Central memory CD8-positive, alpha-beta T cell (primary cell): ENCODE measurements at regions not wholly inside any gene's neighbourhood (a gene's known extent, or its start where the extent isn't known, plus 50 kb on each side); places are given as distances from the start of the nearest gene placed in this dataset.

Experiments used
- ATAC-seq: fragments of 150-1000 bp; cut with Tn5 transposase; replicated peaks from 2 replicates; pipeline ENCODE4 v1.10.0; 2022; ENCODE audit warnings: mild to moderate bottlenecking, moderate FRiP score, moderate number of reproducible peaks; ENCODE audit not compliant: poor library complexity, severe bottlenecking; ENCODE audit errors: extremely low read depth
- DNase-seq, 2 donors: peaks; one replicate each; pipeline ENCODE4 v3.0.0; 2021; ENCODE audit warnings: low spot score in 2 of 2
- H3K27ac Mint-ChIP-seq: one replicate; pipeline ENCODE4 v1.8.0; 2022; ENCODE audit warnings: low read depth, mild to moderate bottlenecking, moderate library complexity, mixed read lengths
- H3K27me3 Mint-ChIP-seq: one replicate; pipeline ENCODE4 v1.8.0; 2022; ENCODE audit warnings: mixed read lengths
- H3K36me3 Mint-ChIP-seq: one replicate; pipeline ENCODE4 v1.8.0; 2022; ENCODE audit warnings: mild to moderate bottlenecking, moderate library complexity, mixed read lengths; ENCODE audit not compliant: insufficient read depth
- H3K4me1 Mint-ChIP-seq: one replicate; pipeline ENCODE4 v1.8.0; 2022; ENCODE audit warnings: mixed read lengths
- H3K4me3 Mint-ChIP-seq: one replicate; pipeline ENCODE4 v1.8.0; 2022; ENCODE audit warnings: mild to moderate bottlenecking, moderate library complexity, mixed read lengths
- H3K9me3 Mint-ChIP-seq: one replicate; pipeline ENCODE4 v1.8.0; 2022; ENCODE audit warnings: mixed read lengths

GRCh38 chr1:98072047-98072446 is 151.2 kb upstream of the DPYD start:
- DNase-seq: no peak
- H3K4me3 Mint-ChIP-seq: no peak overlapping the region

DNA sequence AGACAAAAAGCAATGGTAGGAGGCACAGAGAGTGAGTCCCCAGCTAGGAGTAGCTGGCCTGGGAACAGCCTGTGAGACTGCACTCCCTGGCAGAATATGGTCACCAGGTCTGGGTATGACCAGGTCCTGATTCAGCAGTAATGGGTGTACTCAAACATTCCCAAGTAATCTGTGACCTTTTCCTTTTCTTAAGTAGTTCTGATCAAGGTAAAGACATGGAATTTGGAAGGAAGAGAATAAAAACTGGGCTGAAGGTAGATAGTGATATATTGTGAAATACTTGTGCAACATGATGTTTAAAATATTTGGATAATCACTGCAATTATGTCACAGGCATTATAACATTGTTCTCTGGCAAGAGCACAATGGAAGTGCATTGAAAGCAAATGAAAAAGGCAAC is 147.2 kb upstream of the DPYD start:
- Mint-ChIP-seq H3K4me3 (no peak overlapping the region), H3K36me3 (no peaks in the 10 kb centered on the region), H3K9me3 (no peaks in the 10 kb centered on the region), H3K4me1 (no peaks in the 10 kb centered on the region), H3K27ac (no peak overlapping the region), H3K27me3 (peaks cover 10% of the 10 kb centered on the region)
- no peak for ATAC-seq
- no peak for DNase-seq

More at GRCh38 chr1:98072047-98072446, 151.2 kb upstream of the DPYD start:
- no peak for ATAC-seq
- no peaks in the 10 kb centered on the region for H3K36me3 Mint-ChIP-seq
- peaks cover under 1% of the 10 kb centered on the region for H3K27me3 Mint-ChIP-seq
- no peaks in the 10 kb centered on the region for H3K4me1 Mint-ChIP-seq
- no peaks in the 10 kb centered on the region for H3K9me3 Mint-ChIP-seq
- H3K27ac Mint-ChIP-seq: no peak overlapping the region

DNA sequence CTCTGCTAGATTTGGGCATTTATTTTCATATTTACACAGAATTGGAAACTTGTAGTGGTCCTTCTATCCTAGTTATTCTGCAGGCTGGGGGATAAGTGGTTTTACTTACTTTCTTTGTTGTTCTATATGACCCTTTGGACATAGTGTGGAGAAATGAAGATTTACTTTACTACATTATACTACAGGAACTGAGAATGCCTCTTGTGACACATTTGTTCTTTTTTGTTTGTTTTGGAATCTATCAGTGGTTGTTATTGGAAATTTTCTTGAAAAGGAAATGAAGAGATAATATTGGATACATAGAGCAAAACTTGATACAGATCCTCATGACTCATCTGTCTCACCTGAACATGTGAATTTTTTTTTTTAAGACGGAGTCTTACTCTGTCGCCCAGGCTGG is 146.1 kb upstream of the DPYD start:
- peaks cover 10% of the 10 kb centered on the region for H3K27me3 Mint-ChIP-seq
- no peaks in the 10 kb centered on the region for H3K36me3 Mint-ChIP-seq
- no peaks in the 10 kb centered on the region for H3K4me1 Mint-ChIP-seq
- H3K27ac Mint-ChIP-seq: no peak overlapping the region
- H3K9me3 Mint-ChIP-seq: no peaks in the 10 kb centered on the region
- DNase-seq (no peak), ATAC-seq (no peak)
- H3K4me3 Mint-ChIP-seq: no peak overlapping the region

- no peak overlapping the region for H3K4me3 Mint-ChIP-seq
- H3K27me3 Mint-ChIP-seq: peaks cover 55% of the 10 kb centered on the region
- no peak for ATAC-seq
- H3K9me3 Mint-ChIP-seq: no peaks in the 10 kb centered on the region
- H3K4me1 Mint-ChIP-seq: no peaks in the 10 kb centered on the region
- no peak for DNase-seq
- H3K27ac Mint-ChIP-seq: no peak overlapping the region
- H3K36me3 Mint-ChIP-seq: no peaks in the 10 kb centered on the region
Observed at GRCh38 chr1:98059620-98060019, 138.8 kb upstream of the DPYD start.

GRCh38 chr1:98058676-98059075 is 137.8 kb upstream of the DPYD start:
- H3K27me3 Mint-ChIP-seq: peaks cover 65% of the 10 kb centered on the region
- ATAC-seq (no peak), DNase-seq (no peak)

DNA sequence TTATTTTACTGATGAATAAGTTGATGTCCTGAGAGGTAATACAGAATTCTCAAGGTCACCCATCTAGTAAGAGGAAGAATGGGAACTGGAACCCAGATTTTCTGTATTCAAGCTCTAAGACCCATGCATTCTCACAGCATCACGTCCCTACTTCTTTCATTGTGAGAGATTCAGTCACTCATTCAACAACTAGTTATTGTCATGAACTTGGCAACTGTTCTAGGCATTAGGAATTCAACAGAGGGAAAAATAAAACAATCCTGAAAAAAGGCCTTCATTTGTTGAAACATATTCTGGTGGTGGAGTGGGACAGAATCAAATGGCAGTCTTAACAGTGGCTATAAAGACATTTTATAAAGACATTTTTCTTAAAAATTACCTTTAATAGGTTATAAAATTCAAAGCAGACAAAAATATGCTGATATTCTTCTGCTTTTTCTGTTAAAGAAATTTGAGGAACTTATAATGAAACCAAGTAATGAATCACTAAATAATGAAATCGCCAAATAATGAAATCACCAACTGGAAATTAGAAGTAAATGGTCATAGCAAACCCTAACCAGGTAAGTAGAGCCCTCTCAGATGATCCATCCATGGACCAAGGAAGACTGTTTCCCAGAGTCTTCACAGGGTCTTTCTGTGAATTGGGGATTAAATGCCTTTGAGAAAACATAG is 136.5 kb upstream of the DPYD start:
- no peak for ATAC-seq
- H3K36me3 Mint-ChIP-seq: peaks cover 4% of the 10 kb centered on the region
- peaks cover 78% of the 10 kb centered on the region for H3K27me3 Mint-ChIP-seq
- no peaks in the 10 kb centered on the region for H3K9me3 Mint-ChIP-seq
- no peak overlapping the region for H3K4me3 Mint-ChIP-seq
- H3K4me1 Mint-ChIP-seq: peaks cover 12% of the 10 kb centered on the region
- DNase-seq: no peak
- H3K27ac Mint-ChIP-seq: no peak overlapping the region

More at GRCh38 chr1:98058676-98059075, 137.8 kb upstream of the DPYD start:
- Mint-ChIP-seq H3K9me3 (no peaks in the 10 kb centered on the region), H3K4me3 (no peak overlapping the region), H3K27ac (no peak overlapping the region), H3K4me1 (peaks cover 2% of the 10 kb centered on the region), H3K36me3 (peaks cover 1% of the 10 kb centered on the region)

GRCh38 chr1:98056781-98057180 is 135.9 kb upstream of the DPYD start:
- Mint-ChIP-seq H3K27me3 (peaks cover 82% of the 10 kb centered on the region), H3K9me3 (no peaks in the 10 kb centered on the region), H3K4me3 (no peak overlapping the region), H3K4me1 (peaks cover 12% of the 10 kb centered on the region), H3K27ac (no peak overlapping the region), H3K36me3 (peaks cover 4% of the 10 kb centered on the region)
- ATAC-seq (no peak), DNase-seq (no peak)

GRCh38 chr1:98055457-98055856 is 134.6 kb upstream of the DPYD start:
- no peak overlapping the region for H3K27ac Mint-ChIP-seq
- peaks cover 91% of the 10 kb centered on the region for H3K27me3 Mint-ChIP-seq

GRCh38 chr1:98054786-98055185 is 134.0 kb upstream of the DPYD start:
- peaks cover 4% of the 10 kb centered on the region for H3K36me3 Mint-ChIP-seq
- peak overlapping the region; percentile 62 for H3K4me3 Mint-ChIP-seq
- no peaks in the 10 kb centered on the region for H3K9me3 Mint-ChIP-seq
- peaks cover 12% of the 10 kb centered on the region for H3K4me1 Mint-ChIP-seq
- ATAC-seq (no peak), DNase-seq (no peak)
- no peak overlapping the region for H3K27ac Mint-ChIP-seq
- H3K27me3 Mint-ChIP-seq: peaks cover 91% of the 10 kb centered on the region

More at GRCh38 chr1:98055457-98055856, 134.6 kb upstream of the DPYD start:
- no peak for ATAC-seq
- no peak for DNase-seq
- peaks cover 12% of the 10 kb centered on the region for H3K4me1 Mint-ChIP-seq
- no peaks in the 10 kb centered on the region for H3K9me3 Mint-ChIP-seq
- H3K4me3 Mint-ChIP-seq: no peak overlapping the region
- H3K36me3 Mint-ChIP-seq: peaks cover 4% of the 10 kb centered on the region

- H3K4me1 Mint-ChIP-seq: peaks cover 16% of the 10 kb centered on the region
- peak overlapping the region; percentile 62 for H3K4me3 Mint-ChIP-seq
- DNase-seq (no peak), ATAC-seq (no peak)
- peaks cover 94% of the 10 kb centered on the region for H3K27me3 Mint-ChIP-seq
- no peaks in the 10 kb centered on the region for H3K9me3 Mint-ChIP-seq
- peaks cover 4% of the 10 kb centered on the region for H3K36me3 Mint-ChIP-seq
- no peak overlapping the region for H3K27ac Mint-ChIP-seq
Observed at GRCh38 chr1:98054367-98054701, 133.5 kb upstream of the DPYD start.

- H3K9me3 Mint-ChIP-seq: no peaks in the 10 kb centered on the region
- peak; percentile 30 to 40 for DNase-seq
- ATAC-seq: peak; percentile 74
- no peak overlapping the region for H3K27ac Mint-ChIP-seq
- peaks cover 5% of the 10 kb centered on the region for H3K36me3 Mint-ChIP-seq
- H3K27me3 Mint-ChIP-seq: peaks cover 94% of the 10 kb centered on the region
- H3K4me3 Mint-ChIP-seq: peak overlapping the region; percentile 62
- peaks cover 22% of the 10 kb centered on the region for H3K4me1 Mint-ChIP-seq
Observed at GRCh38 chr1:98053471-98054366, 132.9 kb upstream of the DPYD start.

GRCh38 chr1:98051065-98051675 is 130.3 kb upstream of the DPYD start:
- H3K9me3 Mint-ChIP-seq: no peaks in the 10 kb centered on the region

More at GRCh38 chr1:98051065-98051675, 130.3 kb upstream of the DPYD start:
- Mint-ChIP-seq H3K4me1 (peaks cover 32% of the 10 kb centered on the region), H3K27me3 (peaks cover 98% of the 10 kb centered on the region), H3K27ac (no peak overlapping the region), H3K4me3 (no peak overlapping the region), H3K36me3 (peaks cover 5% of the 10 kb centered on the region)
- ATAC-seq (no peak), DNase-seq (peak; percentile 38 to 55)
